Suprapubic skin (tissue), 4 donors: ENCODE measurements at regions not wholly inside any gene's neighbourhood (a gene's known extent, or its start where the extent isn't known, plus 50 kb on each side); places are given as distances from the start of the nearest gene placed in this dataset.

Source experiments
- DNase-seq, 2 donors: peaks; one replicate each; pipeline ENCODE4 v3.0.0-alpha.2; 2019; ENCODE audit warnings: low spot score in 2 of 2
- H3K27ac ChIP-seq: fragments of 200-600 bp; sonication (generic); one replicate; pipeline ENCODE4 v1.5.1; 2019
- H3K27me3 ChIP-seq: fragments of 200-600 bp; sonication (generic); one replicate; pipeline ENCODE4 v1.5.1; 2019
- H3K36me3 ChIP-seq: fragments of 200-600 bp; sonication (generic); one replicate; pipeline ENCODE4 v1.5.1; 2019
- H3K4me1 ChIP-seq: fragments of 200-600 bp; sonication (generic); one replicate; pipeline ENCODE4 v1.5.1; 2019
- H3K4me3 ChIP-seq: fragments of 200-600 bp; sonication (generic); one replicate; pipeline ENCODE4 v1.5.1; 2019; ENCODE audit warnings: mild to moderate bottlenecking
- H3K9me3 ChIP-seq: fragments of 200-600 bp; sonication (generic); one replicate; pipeline ENCODE4 v1.5.1; 2019
- EP300 ChIP-seq: sonication (generic); formaldehyde crosslinking; IDR thresholded peaks from one replicate; pipeline ENCODE4 v1.6.1; 2017; ENCODE audit warnings: antibody characterized with exemption
- POLR2A ChIP-seq, 2 donors: fragments of 450-650 bp; IDR thresholded peaks; one replicate each; pipeline ENCODE4 v1.6.1; 2017; ENCODE audit warnings: antibody characterized with exemption in 2 of 2, mild to moderate bottlenecking in 2 of 2, moderate library complexity in 2 of 2
- POLR2AphosphoS5 ChIP-seq, 3 donors: sonication (generic); formaldehyde crosslinking; IDR thresholded peaks; one replicate each; pipeline ENCODE4 v1.6.1; 2017; ENCODE audit warnings: antibody characterized with exemption in 3 of 3
- WGBS: methylation state at CpG from one replicate; pipeline ENCODE4 v1.1.5; 2018; 5-methylcytosine and 5-hydroxymethylcytosine counted together
- TF ChIP-seq, protein P1 (sequence below), 2 donors: fragments of 200-600 bp in 1 of 2; fragments of 450-650 bp in 1 of 2; sonication (generic) in 1 of 2; IDR thresholded peaks; one replicate each; pipeline ENCODE4 v1.5.1; 2016 to 2019; ENCODE audit warnings: antibody characterized with exemption in 2 of 2, mild to moderate bottlenecking in 1 of 2, moderate library complexity in 1 of 2

DNA sequence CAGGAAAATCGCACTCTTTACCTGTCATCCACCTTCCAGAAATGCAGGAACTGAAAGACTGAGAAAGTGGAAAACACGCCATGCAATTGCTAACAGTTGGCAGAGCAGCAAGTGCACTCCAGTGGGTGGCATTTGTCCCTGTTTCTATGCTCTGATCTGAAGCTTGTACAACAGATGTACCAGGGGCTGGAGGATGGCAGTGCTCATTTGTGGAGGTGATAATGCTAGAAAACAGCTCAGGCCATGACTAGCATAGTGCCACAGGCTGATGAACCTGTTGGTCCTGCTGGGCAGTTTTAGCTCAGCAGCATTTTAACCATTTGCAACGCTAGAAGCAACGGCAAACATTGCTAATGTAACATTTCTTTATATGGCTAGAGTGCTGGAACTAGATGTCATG, 199.9 kb upstream of the NRP1 start:
- no peaks in the 10 kb centered on the region for H3K36me3 ChIP-seq
- TF ChIP-seq, protein P1, sequence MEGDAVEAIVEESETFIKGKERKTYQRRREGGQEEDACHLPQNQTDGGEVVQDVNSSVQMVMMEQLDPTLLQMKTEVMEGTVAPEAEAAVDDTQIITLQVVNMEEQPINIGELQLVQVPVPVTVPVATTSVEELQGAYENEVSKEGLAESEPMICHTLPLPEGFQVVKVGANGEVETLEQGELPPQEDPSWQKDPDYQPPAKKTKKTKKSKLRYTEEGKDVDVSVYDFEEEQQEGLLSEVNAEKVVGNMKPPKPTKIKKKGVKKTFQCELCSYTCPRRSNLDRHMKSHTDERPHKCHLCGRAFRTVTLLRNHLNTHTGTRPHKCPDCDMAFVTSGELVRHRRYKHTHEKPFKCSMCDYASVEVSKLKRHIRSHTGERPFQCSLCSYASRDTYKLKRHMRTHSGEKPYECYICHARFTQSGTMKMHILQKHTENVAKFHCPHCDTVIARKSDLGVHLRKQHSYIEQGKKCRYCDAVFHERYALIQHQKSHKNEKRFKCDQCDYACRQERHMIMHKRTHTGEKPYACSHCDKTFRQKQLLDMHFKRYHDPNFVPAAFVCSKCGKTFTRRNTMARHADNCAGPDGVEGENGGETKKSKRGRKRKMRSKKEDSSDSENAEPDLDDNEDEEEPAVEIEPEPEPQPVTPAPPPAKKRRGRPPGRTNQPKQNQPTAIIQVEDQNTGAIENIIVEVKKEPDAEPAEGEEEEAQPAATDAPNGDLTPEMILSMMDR (IDR thresholded peaks at IDR 0.05): no peak
- TF ChIP-seq POLR2A (IDR thresholded peaks at IDR 0.05): no peak
- no peak for TF ChIP-seq EP300
- TF ChIP-seq POLR2AphosphoS5 (IDR thresholded peaks at IDR 0.05): no peak
- no peak for DNase-seq
- H3K27me3 ChIP-seq: no peaks in the 10 kb centered on the region
- no peak overlapping the region for H3K27ac ChIP-seq
- H3K9me3 ChIP-seq: no peaks in the 10 kb centered on the region
- 81% methylated on average over 4 of the region's 4 CpGs for WGBS
- no peak overlapping the region for H3K4me3 ChIP-seq
- H3K4me1 ChIP-seq: no peaks in the 10 kb centered on the region

DNA sequence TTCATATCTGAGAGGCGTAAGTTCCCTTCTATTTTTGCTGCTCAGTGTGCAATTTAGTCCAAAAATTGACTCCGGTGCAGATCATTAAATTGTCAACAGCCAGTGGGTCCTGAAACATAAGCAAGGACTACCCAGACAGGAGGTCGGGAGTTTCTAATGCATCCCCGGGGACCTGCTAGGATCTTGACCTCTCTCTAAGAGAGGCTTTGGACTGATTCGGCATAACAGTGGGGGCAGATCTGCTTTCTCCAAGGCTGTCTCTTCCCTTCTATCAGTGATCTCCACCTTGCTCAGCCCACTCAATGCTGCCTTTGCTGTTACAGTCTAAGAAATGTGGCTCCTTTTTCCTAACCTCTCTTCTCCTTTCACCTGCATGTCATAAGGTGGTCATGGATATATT, 199.1 kb upstream of the NRP1 start:
- no peak for DNase-seq
- Histone ChIP-seq H3K9me3 (no peaks in the 10 kb centered on the region), H3K36me3 (no peaks in the 10 kb centered on the region), H3K4me3 (no peak overlapping the region), H3K4me1 (no peaks in the 10 kb centered on the region), H3K27me3 (no peaks in the 10 kb centered on the region), H3K27ac (no peak overlapping the region)
- TF ChIP-seq POLR2A (IDR thresholded peaks at IDR 0.05) (no peak), POLR2AphosphoS5 (IDR thresholded peaks at IDR 0.05) (no peak), EP300 (no peak)
- TF ChIP-seq, protein P1 (IDR thresholded peaks at IDR 0.05): no peak
- 81% methylated on average over 5 of the region's 5 CpGs for WGBS

DNA sequence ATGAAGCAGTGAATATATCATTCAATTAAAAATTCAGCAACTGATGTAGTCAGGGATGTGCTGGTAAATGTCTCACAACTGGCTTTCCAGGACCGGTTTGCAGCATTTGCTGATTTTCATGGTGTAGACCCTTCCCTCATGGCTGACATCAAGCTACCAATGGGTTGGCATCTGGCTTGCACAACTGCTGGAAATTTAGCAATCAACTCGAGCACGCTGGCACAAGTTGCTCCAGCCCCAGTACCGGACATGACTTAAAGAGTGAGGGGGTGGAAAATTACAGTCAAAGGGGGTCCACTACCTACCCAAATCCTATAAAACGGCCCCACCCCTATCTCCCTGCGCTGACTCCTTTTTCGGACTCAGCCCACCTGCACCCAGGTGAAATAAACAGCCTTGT, 198.4 kb upstream of the NRP1 start:
- WGBS: 94% methylated on average over 7 of the region's 7 CpGs
- no peaks in the 10 kb centered on the region for H3K9me3 ChIP-seq
- no peak for DNase-seq
- H3K27me3 ChIP-seq: no peaks in the 10 kb centered on the region
- TF ChIP-seq EP300 (no peak), POLR2A (IDR thresholded peaks at IDR 0.05) (no peak), POLR2AphosphoS5 (IDR thresholded peaks at IDR 0.05) (no peak)
- TF ChIP-seq, protein P1 (IDR thresholded peaks at IDR 0.05): no peak
- H3K4me3 ChIP-seq: no peak overlapping the region
- no peaks in the 10 kb centered on the region for H3K36me3 ChIP-seq
- no peak overlapping the region for H3K27ac ChIP-seq
- no peaks in the 10 kb centered on the region for H3K4me1 ChIP-seq

DNA sequence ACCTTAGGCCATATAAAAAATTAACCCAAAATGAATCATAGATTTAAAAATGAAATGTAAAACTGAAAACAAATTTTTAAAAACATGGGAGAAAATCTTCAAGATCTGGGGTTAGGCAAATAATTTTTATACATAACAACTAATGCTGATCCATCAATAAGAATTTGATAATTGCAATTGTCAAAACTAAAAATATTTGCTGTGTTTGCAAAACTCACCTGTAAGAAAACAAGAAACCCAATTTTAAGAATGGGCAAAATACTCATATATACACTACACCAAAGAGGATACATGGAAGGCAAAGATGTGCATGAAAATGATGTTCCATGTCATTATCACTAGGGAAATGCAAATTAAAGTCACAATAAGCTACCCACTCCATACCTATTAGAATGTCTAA, 194.8 kb upstream of the NRP1 start:
- H3K27me3 ChIP-seq: no peaks in the 10 kb centered on the region
- H3K4me3 ChIP-seq: no peak overlapping the region
- TF ChIP-seq POLR2AphosphoS5 (IDR thresholded peaks at IDR 0.05): no peak
- no peak for TF ChIP-seq EP300
- TF ChIP-seq, protein P1 (IDR thresholded peaks at IDR 0.05): no peak
- no peak for TF ChIP-seq POLR2A (IDR thresholded peaks at IDR 0.05)
- H3K4me1 ChIP-seq: no peaks in the 10 kb centered on the region
- H3K27ac ChIP-seq: no peak overlapping the region
- H3K36me3 ChIP-seq: no peaks in the 10 kb centered on the region
- H3K9me3 ChIP-seq: no peaks in the 10 kb centered on the region
- DNase-seq: no peak

DNA sequence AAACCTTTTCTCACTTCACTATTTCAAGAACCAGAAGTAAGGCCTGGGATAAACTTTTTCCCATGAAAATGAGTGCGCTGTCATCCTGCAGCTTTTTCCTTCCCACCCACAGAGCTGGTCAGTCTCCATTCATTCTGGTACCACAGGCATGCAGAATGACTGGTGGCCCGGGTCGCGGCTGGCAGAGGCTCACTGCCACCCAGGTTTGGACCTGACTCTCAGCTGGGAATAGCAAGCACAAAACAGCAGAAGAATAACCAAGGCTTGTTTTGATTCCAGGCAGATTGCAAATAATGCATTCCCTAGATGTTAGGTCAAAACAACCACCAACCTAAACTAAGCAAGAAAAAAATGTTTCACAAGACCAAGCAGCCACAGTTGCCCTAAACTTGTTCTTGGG, 190.5 kb upstream of the NRP1 start:
- H3K4me1 ChIP-seq: peaks cover 6% of the 10 kb centered on the region
- DNase-seq: no peak
- H3K4me3 ChIP-seq: no peak overlapping the region
- no peak overlapping the region for H3K27ac ChIP-seq
- TF ChIP-seq POLR2A (IDR thresholded peaks at IDR 0.05) (no peak), EP300 (no peak), POLR2AphosphoS5 (IDR thresholded peaks at IDR 0.05) (no peak)
- TF ChIP-seq, protein P1 (IDR thresholded peaks at IDR 0.05): no peak
- peaks cover 3% of the 10 kb centered on the region for H3K27me3 ChIP-seq
- no peaks in the 10 kb centered on the region for H3K36me3 ChIP-seq
- WGBS: 81% methylated on average over 4 of the region's 4 CpGs
- no peaks in the 10 kb centered on the region for H3K9me3 ChIP-seq
